AG04450 (cell line): ENCODE measurements at regions not wholly inside any gene's neighbourhood (a gene's known extent, or its start where the extent isn't known, plus 50 kb on each side); places are given as distances from the start of the nearest gene placed in this dataset.

Source experiments
- CTCF ChIA-PET: fragments of 300-600, 350-600 bp; formaldehyde crosslinking; extraction: SDS; loops from one replicate; lab custom pipeline; 2022; ENCODE audit warnings: antibody characterized with exemption, inconsistent platforms; lab: Charles Lee
- POLR2A ChIA-PET: fragments of 350-600 bp; formaldehyde crosslinking; extraction: SDS; loops from one replicate; lab custom pipeline; 2021; ENCODE audit warnings: antibody characterized with exemption, inconsistent platforms; lab: Yijun Ruan, JAX
- DNase-seq: peaks from one replicate; pipeline ENCODE4 v3.0.0-alpha.2; 2011; ENCODE audit warnings: low read depth, low spot score
- H3K27ac ChIP-seq: one replicate; pipeline ENCODE4 v1.5.1; 2012; ENCODE audit warnings: low read depth, low read length, control low read depth
- H3K27me3 ChIP-seq: one replicate; pipeline ENCODE4 v1.6.0; 2012; ENCODE audit warnings: low read length; ENCODE audit not compliant: control insufficient read depth, insufficient read depth
- H3K4me3 ChIP-seq: 2 replicates; pipeline ENCODE4 v1.5.1; 2011; ENCODE audit warnings: mild to moderate bottlenecking, low read depth, low read length, control low read depth
- H3K9me3 ChIP-seq: 2 replicates; pipeline ENCODE4 v1.5.1; 2012; ENCODE audit warnings: low read length; ENCODE audit not compliant: control insufficient read depth, insufficient read depth
- CTCF ChIP-seq: IDR thresholded peaks from 2 replicates; pipeline ENCODE4 v1.5.1; 2011; ENCODE audit warnings: low read depth, low read length, control low read depth, inconsistent platforms

- ChIA-PET CTCF (interaction anchor here (1.1 kb wide), 1 partner anchor 632 kb away, joined by 3 read pairs; no protein-coding TSS in a partner anchor), POLR2A (interaction anchor here (0.6 to 1.1 kb wide), 3 partner anchors 282 to 845 kb away, joined by 3 to 6 read pairs (median 3); no protein-coding TSS in a partner anchor)
- peaks cover 4% of the 10 kb centered on the region; the same call in 1 of the 2 replicates for H3K9me3 ChIP-seq
- peak overlapping the region; percentile 38 for H3K4me3 ChIP-seq
- DNase-seq = peak; percentile 34
- H3K27ac ChIP-seq = peak overlapping the region; percentile 39
- no peak for TF ChIP-seq CTCF
- no peaks in the 10 kb centered on the region for H3K27me3 ChIP-seq
Observed at GRCh38 chr4:187218705-187219245, 495.1 kb upstream of the FAT1 start.

DNA sequence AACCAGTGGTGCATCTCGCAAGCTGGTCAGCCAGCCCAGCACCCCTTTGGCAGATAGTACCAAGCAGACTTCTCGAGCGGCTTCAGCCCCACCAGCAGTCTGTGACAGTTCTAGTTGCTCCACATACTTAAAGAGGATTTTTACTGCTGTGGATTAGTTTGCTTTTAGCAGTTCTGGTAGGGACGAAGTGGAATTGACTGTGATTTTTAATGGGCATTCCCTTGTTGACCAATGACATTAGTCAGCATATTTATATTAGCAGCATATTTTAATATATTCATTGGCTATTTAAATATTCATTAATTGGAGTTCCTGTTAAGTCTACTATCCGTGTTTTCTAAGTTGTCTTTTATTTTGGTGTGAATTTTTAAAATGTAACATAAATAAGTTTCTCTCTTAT lies 500.9 kb upstream of the FAT1 start:
- Histone ChIP-seq H3K27me3 (no peaks in the 10 kb centered on the region), H3K27ac (no peak overlapping the region), H3K4me3 (no peak overlapping the region), H3K9me3 (no peaks in the 10 kb centered on the region)
- DNase-seq = no peak
- CTCF ChIA-PET = no interaction called here
- TF ChIP-seq CTCF = no peak
- POLR2A ChIA-PET = no interaction called here

DNA sequence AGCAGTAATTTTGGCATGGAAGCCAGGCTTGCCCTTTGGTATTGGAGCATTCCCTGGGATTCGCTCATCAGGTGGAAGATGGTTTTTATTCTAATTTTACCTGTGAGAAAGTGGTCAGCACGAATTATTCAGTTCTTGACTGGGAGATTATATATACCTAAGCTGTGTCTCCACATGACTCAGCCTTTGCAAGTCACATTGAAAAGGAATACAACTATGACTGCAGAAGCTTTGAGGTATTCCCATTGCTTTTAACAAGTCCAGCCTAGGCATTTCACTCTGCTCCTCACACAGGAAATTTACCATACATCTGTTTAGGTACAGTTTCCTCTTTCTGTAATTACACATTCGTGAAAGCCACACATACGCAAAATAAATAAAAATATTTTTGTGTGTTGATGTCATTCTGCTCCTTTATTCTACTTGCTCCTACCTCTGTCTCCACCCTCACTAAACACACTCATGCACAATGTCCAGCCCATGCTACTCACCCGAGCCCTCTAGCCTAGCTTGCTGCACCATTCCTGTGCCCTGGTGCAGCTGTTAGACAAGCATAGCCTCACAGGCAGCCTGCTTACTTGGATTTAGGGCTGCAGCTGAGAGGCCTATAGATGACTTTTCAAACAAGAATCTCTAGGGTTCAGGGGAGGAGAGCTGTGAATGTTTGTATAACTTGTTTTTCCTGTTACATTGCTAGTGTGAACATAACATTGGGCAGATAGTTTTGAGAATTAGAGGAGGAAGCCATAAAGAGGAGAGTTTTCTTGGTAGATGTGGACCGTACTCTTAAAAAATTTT lies 504.4 kb upstream of the FAT1 start:
- no peaks in the 10 kb centered on the region for H3K9me3 ChIP-seq

GRCh38 chr4:187232196-187232595 lies 508.5 kb upstream of the FAT1 start:
- POLR2A ChIA-PET = no interaction called here
- TF ChIP-seq CTCF = no peak
- no peak overlapping the region for H3K27ac ChIP-seq
- CTCF ChIA-PET = no interaction called here
- no peak for DNase-seq
- H3K4me3 ChIP-seq = no peak overlapping the region
- H3K9me3 ChIP-seq = no peaks in the 10 kb centered on the region
- no peaks in the 10 kb centered on the region for H3K27me3 ChIP-seq

More for the DNA sequence above, 504.4 kb upstream of the FAT1 start:
- ChIA-PET POLR2A (interaction anchor here (0.7 kb wide), 1 partner anchor 1055 kb away, joined by 3 read pairs; no protein-coding TSS in a partner anchor), CTCF (no interaction called here)
- no peak for TF ChIP-seq CTCF
- no peak overlapping the region for H3K4me3 ChIP-seq
- H3K27ac ChIP-seq = no peak overlapping the region
- H3K27me3 ChIP-seq = no peaks in the 10 kb centered on the region
- DNase-seq = no peak

GRCh38 chr4:187232796-187233195 lies 509.1 kb upstream of the FAT1 start:
- CTCF ChIA-PET = interaction anchor here (0.6 kb wide), 1 partner anchor 955 kb away, joined by 5 read pairs; no protein-coding TSS in a partner anchor
- TF ChIP-seq CTCF = no peak

More at GRCh38 chr4:187232796-187233195, 509.1 kb upstream of the FAT1 start:
- no peaks in the 10 kb centered on the region for H3K27me3 ChIP-seq
- POLR2A ChIA-PET = no interaction called here
- no peak for DNase-seq
- no peak overlapping the region for H3K4me3 ChIP-seq
- no peaks in the 10 kb centered on the region for H3K9me3 ChIP-seq
- no peak overlapping the region for H3K27ac ChIP-seq
